ENCODE measurements at regions not wholly inside any gene's neighbourhood (a gene's known extent, or its start where the extent isn't known, plus 50 kb on each side); places are given as distances from the start of the nearest gene placed in this dataset.

- no peak for TF ChIP-seq CTCF (conservative IDR thresholded peaks at IDR 0.05; ENCODE audit: low read depth, low read length)
- no peak for TF ChIP-seq EZH2 (IDR thresholded peaks at IDR 0.05; ENCODE audit: borderline replicate concordance, low read depth, low read length, poor library complexity, severe bottlenecking)
Observed at GRCh38 chr7:91375378-91375777, 111.1 kb downstream of the FZD1 start.

All from A673 (cell line).